KMS-11 (cell line): ENCODE measurements at regions not wholly inside any gene's neighbourhood (a gene's known extent, or its start where the extent isn't known, plus 50 kb on each side); places are given as distances from the start of the nearest gene placed in this dataset.

Experiments used
- H2AFZ ChIP-seq: fragments of 200-600 bp; sonication (generic); 2 replicates; pipeline ENCODE4 v1.6.1; 2016; ENCODE audit warnings: antibody characterized with exemption, mixed run types, low read depth
- H3K27ac ChIP-seq: fragments of 200-600 bp; sonication (generic); 2 replicates; pipeline ENCODE4 v1.6.1; 2016; ENCODE audit warnings: mild to moderate bottlenecking, mixed run types
- H3K27me3 ChIP-seq: fragments of 200-600 bp; sonication (generic); 2 replicates; pipeline ENCODE4 v1.6.1; 2017; ENCODE audit warnings: mild to moderate bottlenecking, low read depth, mixed run types, moderate library complexity; ENCODE audit not compliant: insufficient read depth
- H3K36me3 ChIP-seq: fragments of 200-600 bp; sonication (generic); 2 replicates; pipeline ENCODE4 v1.6.1; 2017; ENCODE audit warnings: mild to moderate bottlenecking, mixed run types; ENCODE audit not compliant: insufficient read depth
- H3K4me1 ChIP-seq: fragments of 200-600 bp; sonication (generic); 2 replicates; pipeline ENCODE4 v1.6.1; 2016; ENCODE audit warnings: mild to moderate bottlenecking, low read depth, mixed run types; ENCODE audit not compliant: poor library complexity, severe bottlenecking
- H3K4me2 ChIP-seq: fragments of 200-600 bp; sonication (generic); 2 replicates; pipeline ENCODE4 v1.7.0; 2016; ENCODE audit warnings: mild to moderate bottlenecking, mixed run types
- H3K4me3 ChIP-seq: fragments of 200-600 bp; sonication (generic); IDR thresholded peaks from 2 replicates; pipeline ENCODE4 v1.6.1; 2017; ENCODE audit warnings: low read depth, low read length, mixed read lengths; ENCODE audit not compliant: insufficient read depth
- H3K79me2 ChIP-seq: fragments of 200-600 bp; sonication (generic); 2 replicates; pipeline ENCODE4 v1.6.1; 2016; ENCODE audit warnings: low read depth, mixed run types; ENCODE audit not compliant: insufficient read depth
- H3K9ac ChIP-seq: fragments of 200-600 bp; sonication (generic); 2 replicates; pipeline ENCODE4 v1.6.1; 2016; ENCODE audit warnings: mild to moderate bottlenecking, mixed run types
- H4K20me1 ChIP-seq: fragments of 200-600 bp; sonication (generic); 2 replicates; pipeline ENCODE4 v1.6.1; 2016; ENCODE audit warnings: mild to moderate bottlenecking, mixed run types; ENCODE audit not compliant: insufficient read depth
- CTCF ChIP-seq: fragments of 200-600 bp; sonication (generic); conservative IDR thresholded peaks from 2 replicates; pipeline ENCODE4 v1.6.1; 2017; ENCODE audit warnings: low read depth, mild to moderate bottlenecking, antibody characterized with exemption, low read length, moderate library complexity, mixed read lengths

- H4K20me1 ChIP-seq: no peaks in the 10 kb centered on the region
- H3K4me1 ChIP-seq: no peaks in the 10 kb centered on the region
- no peak overlapping the region for H3K4me3 ChIP-seq
- no peak for TF ChIP-seq CTCF
- H3K4me2 ChIP-seq: no peak overlapping the region
- H3K79me2 ChIP-seq: no peaks in the 10 kb centered on the region
- H3K27ac ChIP-seq: no peak overlapping the region
- H2AFZ ChIP-seq: no peak overlapping the region
- H3K27me3 ChIP-seq: no peaks in the 10 kb centered on the region
- no peaks in the 10 kb centered on the region for H3K36me3 ChIP-seq
- H3K9ac ChIP-seq: no peak overlapping the region
These were observed 779.4 kb downstream of the LTN1 start for GRCh38 chr21:28213261-28213660.

- Histone ChIP-seq H4K20me1 (no peaks in the 10 kb centered on the region), H3K9ac (no peak overlapping the region), H3K4me1 (no peaks in the 10 kb centered on the region), H3K4me2 (no peak overlapping the region), H3K79me2 (no peaks in the 10 kb centered on the region), H2AFZ (no peak overlapping the region), H3K36me3 (no peaks in the 10 kb centered on the region), H3K27me3 (no peaks in the 10 kb centered on the region), H3K27ac (no peak overlapping the region), H3K4me3 (no peak overlapping the region)
- TF ChIP-seq CTCF: no peak
These were observed 780.6 kb downstream of the LTN1 start for GRCh38 chr21:28212061-28212460.

- Histone ChIP-seq H3K4me3 (no peak overlapping the region), H3K9ac (no peak overlapping the region), H3K4me2 (no peak overlapping the region), H4K20me1 (no peaks in the 10 kb centered on the region), H3K27me3 (no peaks in the 10 kb centered on the region), H3K27ac (no peak overlapping the region), H3K79me2 (no peaks in the 10 kb centered on the region), H3K36me3 (no peaks in the 10 kb centered on the region), H3K4me1 (no peaks in the 10 kb centered on the region), H2AFZ (no peak overlapping the region)
- no peak for TF ChIP-seq CTCF
These were observed 785.1 kb downstream of the LTN1 start for GRCh38 chr21:28207436-28208173.

- Histone ChIP-seq H3K27me3 (no peaks in the 10 kb centered on the region), H2AFZ (no peak overlapping the region), H4K20me1 (no peaks in the 10 kb centered on the region), H3K4me2 (no peak overlapping the region), H3K36me3 (no peaks in the 10 kb centered on the region), H3K9ac (no peak overlapping the region), H3K27ac (no peak overlapping the region), H3K4me3 (no peak overlapping the region), H3K4me1 (no peaks in the 10 kb centered on the region), H3K79me2 (no peaks in the 10 kb centered on the region)
- TF ChIP-seq CTCF: no peak
These were observed 792.0 kb downstream of the LTN1 start for GRCh38 chr21:28200726-28201125.
